ENCODE measurements at regions not wholly inside any gene's neighbourhood (a gene's known extent, or its start where the extent isn't known, plus 50 kb on each side); places are given as distances from the start of the nearest gene placed in this dataset.

- TF ChIP-seq ZNF433 (tag by site-specific recombination; IDR thresholded peaks at IDR 0.05; ENCODE audit: low read depth) (no peak), HOXA7 (CRISPR knock-in tag; IDR thresholded peaks at IDR 0.05; ENCODE audit: borderline replicate concordance) (no peak), YY1 (tag by site-specific recombination; IDR thresholded peaks at IDR 0.05) (no peak), SP2 (tag by site-specific recombination; IDR thresholded peaks at IDR 0.05) (no peak), ZNF670 (tag by site-specific recombination; IDR thresholded peaks at IDR 0.05; ENCODE audit: low read depth) (no peak), ATF2 (tag by site-specific recombination; IDR thresholded peaks at IDR 0.05; ENCODE audit: low read depth) (no peak), ZNF140 (tag by site-specific recombination; IDR thresholded peaks at IDR 0.05) (no peak), ZEB2 (tag by site-specific recombination; IDR thresholded peaks at IDR 0.05) (no peak), SCRT2 (tag by site-specific recombination; IDR thresholded peaks at IDR 0.05) (no peak), ZNF292 (tag by site-specific recombination; IDR thresholded peaks at IDR 0.05; ENCODE audit: borderline replicate concordance, low read depth) (no peak)
- TF ChIP-seq, protein P1, sequence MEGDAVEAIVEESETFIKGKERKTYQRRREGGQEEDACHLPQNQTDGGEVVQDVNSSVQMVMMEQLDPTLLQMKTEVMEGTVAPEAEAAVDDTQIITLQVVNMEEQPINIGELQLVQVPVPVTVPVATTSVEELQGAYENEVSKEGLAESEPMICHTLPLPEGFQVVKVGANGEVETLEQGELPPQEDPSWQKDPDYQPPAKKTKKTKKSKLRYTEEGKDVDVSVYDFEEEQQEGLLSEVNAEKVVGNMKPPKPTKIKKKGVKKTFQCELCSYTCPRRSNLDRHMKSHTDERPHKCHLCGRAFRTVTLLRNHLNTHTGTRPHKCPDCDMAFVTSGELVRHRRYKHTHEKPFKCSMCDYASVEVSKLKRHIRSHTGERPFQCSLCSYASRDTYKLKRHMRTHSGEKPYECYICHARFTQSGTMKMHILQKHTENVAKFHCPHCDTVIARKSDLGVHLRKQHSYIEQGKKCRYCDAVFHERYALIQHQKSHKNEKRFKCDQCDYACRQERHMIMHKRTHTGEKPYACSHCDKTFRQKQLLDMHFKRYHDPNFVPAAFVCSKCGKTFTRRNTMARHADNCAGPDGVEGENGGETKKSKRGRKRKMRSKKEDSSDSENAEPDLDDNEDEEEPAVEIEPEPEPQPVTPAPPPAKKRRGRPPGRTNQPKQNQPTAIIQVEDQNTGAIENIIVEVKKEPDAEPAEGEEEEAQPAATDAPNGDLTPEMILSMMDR (tag by site-specific recombination; IDR thresholded peaks at IDR 0.05): no peak
- TF ChIP-seq, protein P2, sequence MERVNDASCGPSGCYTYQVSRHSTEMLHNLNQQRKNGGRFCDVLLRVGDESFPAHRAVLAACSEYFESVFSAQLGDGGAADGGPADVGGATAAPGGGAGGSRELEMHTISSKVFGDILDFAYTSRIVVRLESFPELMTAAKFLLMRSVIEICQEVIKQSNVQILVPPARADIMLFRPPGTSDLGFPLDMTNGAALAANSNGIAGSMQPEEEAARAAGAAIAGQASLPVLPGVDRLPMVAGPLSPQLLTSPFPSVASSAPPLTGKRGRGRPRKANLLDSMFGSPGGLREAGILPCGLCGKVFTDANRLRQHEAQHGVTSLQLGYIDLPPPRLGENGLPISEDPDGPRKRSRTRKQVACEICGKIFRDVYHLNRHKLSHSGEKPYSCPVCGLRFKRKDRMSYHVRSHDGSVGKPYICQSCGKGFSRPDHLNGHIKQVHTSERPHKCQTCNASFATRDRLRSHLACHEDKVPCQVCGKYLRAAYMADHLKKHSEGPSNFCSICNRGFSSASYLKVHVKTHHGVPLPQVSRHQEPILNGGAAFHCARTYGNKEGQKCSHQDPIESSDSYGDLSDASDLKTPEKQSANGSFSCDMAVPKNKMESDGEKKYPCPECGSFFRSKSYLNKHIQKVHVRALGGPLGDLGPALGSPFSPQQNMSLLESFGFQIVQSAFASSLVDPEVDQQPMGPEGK (tag by site-specific recombination; IDR thresholded peaks at IDR 0.05): no peak
These were observed 386.1 kb downstream of the RWDD3 start for GRCh38 chr1:95620076-95620475.

All from HEK293 (cell line).